ENCODE measurements at regions not wholly inside any gene's neighbourhood (a gene's known extent, or its start where the extent isn't known, plus 50 kb on each side); places are given as distances from the start of the nearest gene placed in this dataset.

DNA sequence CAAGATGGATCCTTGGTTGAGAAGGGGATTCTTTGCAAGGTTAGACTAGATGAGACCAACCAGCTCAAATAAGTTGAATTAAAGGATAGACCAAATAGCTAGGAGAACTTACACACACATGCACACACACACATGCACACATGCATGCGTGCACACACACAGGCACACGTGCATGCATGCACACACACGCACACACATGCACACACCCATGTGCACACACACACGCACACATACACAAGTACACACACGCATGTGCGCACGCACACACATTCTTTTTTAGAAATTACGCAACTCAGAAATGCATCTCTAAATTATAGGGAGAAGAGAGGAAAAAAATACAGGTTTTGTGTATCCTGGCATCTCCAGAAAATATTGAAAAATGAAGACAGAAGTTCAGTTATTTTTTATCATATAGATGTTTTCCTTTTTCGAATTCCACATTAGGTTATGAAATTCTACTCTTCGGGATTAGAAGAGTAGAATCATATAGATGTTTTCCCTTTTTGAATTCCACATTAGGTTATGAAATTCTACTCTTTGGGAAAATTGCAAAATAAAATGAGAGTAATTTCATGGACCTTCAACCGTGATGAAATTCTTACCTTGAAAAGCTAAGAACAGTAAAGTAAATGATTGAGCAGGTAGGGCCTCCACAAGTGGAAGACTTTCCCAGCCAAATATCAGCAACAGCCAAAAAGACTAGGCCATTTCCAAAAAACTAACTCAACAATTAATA, 243.2 kb upstream of the USP25 start:
- no peak for DNase-seq

DNA sequence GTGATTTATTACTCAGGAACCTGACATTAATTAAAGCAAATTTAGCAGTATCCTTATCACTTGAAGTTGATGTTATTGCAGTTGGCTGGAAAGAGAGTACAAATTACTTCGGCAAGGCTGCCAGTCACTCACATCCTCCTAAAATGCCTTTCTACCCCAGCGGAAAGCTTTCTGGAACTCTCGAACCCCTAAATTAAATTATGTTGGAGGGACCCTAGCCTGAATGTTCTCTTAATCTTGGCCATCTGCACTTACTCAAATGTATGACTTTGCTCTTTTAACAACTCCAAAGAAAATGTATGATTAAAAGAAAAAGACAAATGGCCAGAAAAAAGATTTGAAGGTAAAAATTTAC, 242.6 kb upstream of the USP25 start:
- DNase-seq = no peak

DNA sequence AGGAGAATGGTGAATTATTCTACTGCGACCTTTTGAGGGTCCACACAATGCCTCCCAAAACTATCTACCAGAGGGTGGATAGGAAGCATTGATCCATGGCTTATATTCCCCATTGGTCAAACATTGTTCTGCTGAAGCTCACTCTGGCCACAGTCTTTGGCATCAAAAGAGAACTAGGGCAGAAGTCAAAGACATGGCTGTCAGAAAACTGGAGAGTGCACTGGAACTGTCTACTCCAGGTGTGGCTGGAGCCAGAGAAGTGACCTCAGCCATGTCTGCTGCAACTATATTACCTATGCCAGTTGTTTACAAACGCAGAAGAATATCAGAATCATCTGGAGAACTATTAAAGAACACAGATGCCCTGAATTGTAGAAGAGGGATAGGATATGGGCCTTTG, 238.7 kb upstream of the USP25 start:
- no peak for DNase-seq

DNA sequence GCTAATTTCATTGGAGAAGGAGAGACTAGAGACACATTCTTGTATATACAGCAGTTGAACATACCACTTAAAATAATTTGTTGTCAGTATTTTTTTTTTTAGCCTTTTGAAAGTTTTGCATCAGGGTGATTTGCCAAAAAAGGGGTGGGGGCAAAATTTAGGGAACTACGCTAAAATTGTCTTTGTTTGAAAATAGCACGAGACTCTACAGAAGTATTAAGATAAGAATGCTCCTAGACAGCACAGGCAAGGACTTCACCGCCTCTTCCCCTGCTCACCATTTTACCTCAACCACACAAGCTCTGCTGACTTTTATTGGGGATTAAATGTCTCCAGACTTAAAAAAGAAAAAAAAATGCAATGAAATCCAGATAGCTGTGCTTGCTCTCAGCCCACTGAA, 236.1 kb upstream of the USP25 start:
- no peak for DNase-seq

DNA sequence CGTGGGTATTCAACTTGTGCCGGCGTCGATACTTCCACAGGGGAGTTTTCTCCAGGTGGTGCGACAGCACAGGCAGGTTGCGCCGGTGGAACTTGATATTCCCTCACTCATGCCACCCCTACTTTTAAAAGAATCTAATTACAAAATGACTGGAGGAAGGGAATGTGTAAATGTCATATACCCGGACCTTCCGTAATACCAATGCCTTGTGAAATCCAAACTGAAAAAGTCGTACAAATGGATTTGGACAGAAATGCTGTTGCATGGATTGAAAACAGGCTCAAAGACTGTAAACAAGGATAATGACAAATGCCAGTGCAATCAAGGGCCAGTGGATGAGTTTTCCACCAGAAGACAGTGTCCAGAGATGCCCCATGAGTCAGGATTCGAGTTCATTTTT, 235.3 kb upstream of the USP25 start:
- no peak for DNase-seq

DNA sequence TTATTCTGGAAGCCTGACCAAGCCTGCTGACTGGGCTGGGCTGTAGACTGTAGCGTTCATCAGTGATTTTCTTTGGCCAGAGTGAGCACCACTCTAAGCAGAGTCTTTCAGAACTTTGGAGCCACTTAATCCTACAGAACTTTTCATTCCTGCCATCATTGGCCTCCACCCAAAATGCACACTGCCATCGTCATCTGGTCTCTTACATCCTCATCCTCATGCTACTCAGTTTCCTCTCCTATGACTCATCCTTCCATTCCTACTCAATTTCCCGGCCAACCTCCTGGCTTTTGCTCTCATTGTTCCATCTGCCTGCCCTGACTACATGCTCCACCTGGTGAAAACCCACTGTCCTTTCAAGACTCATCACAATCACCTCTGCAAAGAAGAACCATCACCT, 233.8 kb upstream of the USP25 start:
- no peak for DNase-seq

DNA sequence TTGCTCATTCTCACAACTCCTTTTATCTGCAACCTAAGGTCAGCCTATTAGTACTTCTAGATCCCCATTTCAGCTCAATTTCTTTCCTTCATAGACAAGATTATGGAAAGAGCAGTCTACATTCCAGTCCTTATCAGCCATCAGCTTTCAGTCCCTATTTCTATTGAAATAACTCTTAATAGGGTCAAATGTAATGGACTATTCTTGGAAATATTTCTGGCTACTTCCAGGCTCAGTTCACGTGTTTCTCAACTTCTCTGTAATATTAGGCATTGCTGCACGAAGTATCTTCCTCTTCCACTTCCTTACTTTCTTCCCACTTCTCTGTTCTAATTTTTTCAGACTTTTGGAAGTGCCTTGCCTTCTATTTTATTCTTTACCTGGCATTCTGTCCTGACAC, 232.9 kb upstream of the USP25 start:
- DNase-seq = no peak

DNA sequence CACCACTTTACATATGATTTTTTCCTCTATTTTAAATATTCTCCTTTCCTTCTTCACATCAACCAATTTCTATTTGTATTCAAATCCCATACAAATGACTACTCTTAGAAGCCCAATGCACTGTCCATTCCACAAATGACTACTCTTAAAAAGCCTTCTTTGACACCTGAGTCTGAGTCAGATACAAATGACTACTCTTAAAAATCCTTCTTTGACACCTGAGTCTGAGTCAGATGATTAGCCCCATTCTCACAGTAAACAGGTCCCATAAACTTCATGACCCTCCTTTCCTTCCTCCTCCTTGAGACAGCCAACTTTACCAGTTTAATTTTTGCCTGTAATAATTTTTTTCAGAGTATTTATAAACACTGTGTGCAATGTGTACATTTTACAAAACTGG, 231.3 kb upstream of the USP25 start:
- no peak for DNase-seq

DNA sequence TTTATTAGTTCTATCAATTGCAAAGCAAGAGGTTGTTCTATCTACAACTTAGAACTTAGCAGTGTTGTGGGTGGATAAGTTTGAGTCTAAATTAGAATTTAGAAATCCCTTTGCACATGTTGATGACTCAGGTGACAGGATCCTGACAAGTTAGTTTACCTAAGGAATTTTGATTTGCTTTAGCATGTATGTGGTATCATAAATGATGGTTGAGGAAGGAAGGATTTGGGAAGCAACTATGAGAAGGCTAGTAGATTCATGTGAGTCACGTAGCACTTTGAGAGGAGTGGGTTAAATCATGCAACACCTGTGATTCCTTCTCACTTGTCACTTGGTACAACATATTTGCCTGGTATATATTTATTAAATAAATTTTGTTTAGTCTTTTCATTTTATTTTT, 223.7 kb upstream of the USP25 start:
- no peak for DNase-seq

DNA sequence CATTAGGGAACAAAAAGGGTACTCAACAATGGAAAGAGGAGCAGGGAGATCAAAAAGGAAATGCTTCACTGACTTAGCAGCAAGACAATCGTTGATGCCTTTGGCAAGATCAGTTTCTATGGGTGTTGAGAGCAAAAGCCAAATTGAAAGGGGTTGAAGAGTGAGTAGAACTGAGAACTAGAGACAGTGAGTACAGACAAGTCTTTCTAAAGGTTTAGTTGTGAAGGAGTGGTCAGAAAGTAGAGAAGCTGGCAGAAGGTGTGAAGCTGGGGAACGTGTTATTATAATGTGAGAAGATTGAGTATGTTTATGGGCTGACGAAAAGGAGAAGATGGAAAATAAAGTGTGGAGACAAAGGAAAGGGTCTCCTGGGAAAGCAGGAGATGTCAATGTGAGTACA, 221.2 kb upstream of the USP25 start:
- DNase-seq = no peak

DNA sequence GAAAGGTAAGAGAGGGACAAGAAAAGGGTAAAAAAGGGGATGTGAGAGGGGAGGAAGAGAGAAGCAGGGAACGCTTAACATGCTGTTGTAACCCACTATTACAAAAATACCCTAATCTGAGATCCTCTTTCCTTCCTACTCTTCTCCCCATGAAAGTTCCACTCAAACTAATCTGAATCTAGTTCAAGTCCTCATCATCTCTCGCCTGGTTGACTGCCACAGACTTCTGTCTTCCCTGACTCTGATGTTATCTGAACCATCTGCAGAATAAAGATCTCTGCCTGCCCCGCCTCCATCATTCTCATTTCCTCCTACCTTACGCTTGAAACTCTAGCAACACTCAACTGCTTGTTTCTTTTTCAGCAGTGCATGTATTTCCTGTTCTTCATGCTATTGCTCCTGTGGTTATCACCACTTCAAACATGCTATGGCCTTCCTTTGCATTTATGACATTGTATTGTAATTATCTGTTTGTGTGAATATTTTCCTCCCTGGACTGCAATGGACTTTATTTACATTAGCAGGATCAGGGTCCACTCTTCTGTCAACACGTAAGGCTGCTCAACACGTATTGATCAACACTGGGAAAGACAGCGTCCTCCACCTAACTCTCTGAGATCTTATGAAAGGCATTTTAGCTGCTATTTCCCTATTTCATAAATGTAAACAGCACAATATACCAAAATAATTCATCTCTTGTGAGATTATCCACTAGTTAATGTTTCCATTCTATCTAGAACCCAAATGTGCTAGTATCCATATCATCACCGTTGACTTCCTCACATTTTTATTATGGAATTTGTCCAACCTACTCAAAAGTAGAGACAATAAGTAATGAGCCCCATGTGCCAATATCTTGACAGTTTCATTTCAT, 215.5 kb upstream of the USP25 start:
- DNase-seq = peak in 1 of 14 donors; percentile 2

DNA sequence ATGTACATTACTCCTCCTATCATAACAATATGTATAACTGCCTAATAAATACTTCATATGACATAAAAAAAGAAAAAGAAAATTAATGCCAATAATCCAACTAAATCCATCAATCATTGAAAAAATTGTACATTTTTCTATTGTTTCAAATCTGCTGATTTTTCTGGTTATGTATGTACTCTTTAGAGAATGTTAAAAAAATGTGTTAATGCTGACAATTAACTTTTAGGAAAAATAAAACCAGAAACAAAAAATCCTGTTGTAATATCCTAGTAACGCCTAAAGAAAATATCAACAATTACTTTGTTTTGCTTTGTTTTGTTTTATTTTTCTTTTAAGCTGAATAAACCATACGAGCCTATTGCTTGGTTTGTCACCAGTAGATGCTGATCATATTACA, 213.9 kb upstream of the USP25 start:
- no peak for DNase-seq

DNA sequence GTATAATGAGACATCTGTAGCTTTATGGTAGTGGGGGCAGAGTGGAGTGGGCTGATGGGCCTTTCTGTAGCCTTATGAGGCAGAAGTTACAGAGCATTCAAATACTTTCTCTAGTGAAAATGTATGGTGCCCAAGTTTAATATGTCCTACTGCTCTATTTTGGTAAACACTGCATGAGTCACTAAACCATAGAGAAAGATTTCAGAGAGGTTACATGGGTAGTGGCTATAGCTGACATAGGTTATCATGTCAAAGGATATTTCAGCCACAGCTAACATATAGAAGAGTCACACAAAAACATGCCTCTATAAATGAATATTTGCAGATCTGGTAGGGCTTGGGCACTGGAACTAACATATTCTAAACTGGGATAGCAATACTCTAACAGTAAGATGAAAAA, 212.4 kb upstream of the USP25 start:
- DNase-seq = no peak

DNA sequence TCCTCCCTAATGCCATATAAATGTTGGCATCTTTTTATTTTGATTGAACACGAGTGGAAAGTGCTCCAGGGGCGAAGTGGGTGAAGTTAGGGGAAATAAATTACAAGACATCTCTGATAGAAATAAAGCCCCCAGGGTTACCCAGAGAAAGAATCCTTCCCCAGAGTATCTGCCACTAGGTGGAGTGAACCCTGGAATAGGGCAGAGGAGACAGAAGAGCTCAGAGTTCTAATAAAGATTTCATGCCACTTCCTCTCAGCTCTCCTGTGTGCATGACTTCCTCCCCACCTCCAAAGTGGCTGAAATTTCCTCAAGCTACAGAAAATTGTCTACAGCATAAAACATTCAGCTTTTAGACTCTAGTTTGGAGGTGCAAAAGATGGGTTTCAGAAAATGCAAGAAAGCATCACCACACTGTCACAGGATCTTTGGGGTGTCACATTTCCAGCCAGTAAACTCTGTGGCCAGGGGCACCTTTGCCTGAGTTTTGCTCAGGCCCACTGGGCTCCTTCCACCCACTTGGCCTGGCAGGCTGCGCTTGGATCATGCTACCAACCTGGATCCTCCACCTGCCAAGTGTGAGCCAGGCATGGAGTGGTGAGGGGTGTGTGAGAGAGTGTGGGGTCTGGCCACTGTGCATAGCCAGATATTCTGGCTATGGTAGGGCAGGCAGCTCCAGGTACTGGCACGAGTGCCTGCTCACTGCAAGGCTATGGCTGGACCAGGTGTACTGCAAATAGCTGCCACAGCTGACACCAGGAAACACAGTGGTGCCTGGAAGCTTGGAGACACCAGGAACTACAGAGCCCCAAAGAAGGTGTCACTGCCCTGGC, 208.8 kb upstream of the USP25 start:
- DNase-seq = no peak

DNA sequence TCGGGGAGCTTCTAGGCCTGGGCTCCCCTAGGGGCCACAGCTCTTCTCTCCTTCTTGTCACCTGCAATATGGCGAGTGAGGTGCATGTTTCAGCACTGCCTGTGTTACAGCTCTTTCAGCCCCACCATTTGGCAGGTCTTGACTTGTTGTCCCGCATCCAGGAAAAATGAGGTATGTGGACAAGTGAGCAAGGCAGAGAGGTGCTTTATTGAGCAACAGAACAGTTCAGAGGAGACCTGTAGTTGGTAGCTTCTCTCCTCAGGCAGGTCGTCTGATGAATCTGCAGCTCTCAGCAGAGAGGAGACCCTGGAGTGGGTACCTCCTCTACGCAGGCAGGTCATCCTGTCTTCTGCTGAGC, 208.2 kb upstream of the USP25 start:
- DNase-seq = no peak

DNA sequence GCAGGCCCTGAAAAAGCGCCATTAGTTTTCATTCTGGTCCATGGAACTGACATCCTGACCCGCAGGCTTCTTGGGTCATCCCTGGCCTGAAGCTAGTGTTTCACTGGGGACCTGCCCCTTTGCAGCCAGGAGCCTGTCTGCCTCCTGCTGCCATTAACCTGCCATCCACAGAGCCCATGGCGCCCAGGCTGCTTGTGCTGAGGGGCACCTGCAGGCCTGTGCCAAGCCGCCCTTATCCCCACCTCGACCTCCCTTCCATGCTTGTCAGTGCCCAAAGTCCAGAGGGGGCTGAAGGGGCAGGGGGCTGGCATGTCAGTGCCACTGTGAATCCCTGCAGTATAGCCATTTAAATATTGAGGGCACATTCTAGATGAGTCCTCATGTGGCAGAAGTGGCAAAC, 207.6 kb upstream of the USP25 start:
- DNase-seq = no peak

DNA sequence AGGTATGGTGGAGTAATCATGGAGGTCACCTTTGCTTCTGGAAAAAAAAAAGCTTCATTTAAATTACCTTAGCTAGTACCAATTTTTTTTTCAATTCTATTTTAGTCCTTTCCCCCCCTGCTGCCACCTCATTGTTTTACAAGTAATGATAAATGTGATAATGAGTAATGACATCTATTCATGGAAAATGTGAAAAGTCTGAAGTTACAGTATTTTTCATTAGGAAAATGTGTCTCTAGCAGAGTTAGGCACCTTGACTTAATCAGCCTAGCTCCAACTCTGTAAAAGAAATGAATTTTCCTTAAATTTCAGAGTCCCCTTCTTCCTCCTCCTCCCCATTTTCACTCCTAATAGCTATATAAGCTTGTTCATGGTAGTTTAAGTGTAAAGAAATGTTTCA, 204.9 kb upstream of the USP25 start:
- no peak for DNase-seq

DNA sequence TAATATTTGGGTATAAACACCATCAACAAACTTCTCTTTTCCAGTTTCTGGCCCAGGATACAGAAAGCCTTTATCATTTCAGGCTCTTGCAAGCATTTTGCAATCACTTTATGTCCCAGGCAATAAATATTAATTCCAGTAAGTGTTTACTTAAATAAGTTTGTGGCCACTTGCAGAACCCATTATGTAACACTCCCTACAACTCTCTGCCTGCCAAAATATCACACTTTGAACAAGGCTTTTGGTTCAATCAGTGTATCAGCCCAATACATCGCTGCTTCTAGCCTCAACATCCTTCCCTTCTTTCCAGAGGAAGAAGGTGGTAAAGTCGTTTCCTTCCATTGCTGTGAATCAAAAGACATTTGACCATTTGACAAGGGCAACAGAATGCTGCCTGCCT, 203.0 kb upstream of the USP25 start:
- DNase-seq = no peak

DNA sequence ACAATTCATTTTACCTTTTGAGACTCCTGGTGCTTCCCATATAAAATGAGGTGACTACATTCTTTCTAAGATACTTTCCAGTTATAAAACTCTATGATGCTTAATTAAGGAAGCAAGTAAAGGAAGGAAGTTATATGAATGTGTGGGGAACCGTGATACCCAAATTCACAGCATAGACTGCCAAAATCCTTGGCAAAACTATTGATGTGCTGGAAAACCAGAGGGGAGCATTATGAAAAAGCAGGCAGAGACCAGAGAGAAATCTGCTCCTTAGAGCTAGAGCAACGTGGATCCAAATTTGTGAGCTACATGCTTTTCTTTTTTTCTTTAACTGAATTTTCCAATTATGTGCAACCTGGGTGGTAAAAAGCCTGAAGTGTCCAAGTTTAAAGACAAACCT, 201.4 kb upstream of the USP25 start:
- no peak for DNase-seq

DNA sequence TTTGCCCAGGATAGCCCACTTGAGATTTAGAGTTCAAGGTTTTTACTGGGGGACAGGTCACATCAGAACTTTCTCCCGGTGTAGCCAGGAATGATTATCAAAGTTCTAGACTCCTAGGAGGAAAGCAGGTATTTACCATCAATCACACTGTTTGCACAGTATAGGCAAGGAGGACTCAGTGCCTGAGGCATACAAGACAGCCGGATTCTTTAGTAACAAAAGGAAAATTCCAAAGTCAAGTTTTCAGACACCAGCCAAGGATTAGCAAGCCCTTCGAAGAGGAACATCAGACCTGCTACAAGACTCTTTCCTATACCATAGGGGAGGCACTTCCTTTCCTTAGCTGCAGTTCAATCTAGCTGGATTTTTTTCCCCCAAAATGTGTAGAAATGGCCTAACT, 197.8 kb upstream of the USP25 start:
- no peak for DNase-seq

DNA sequence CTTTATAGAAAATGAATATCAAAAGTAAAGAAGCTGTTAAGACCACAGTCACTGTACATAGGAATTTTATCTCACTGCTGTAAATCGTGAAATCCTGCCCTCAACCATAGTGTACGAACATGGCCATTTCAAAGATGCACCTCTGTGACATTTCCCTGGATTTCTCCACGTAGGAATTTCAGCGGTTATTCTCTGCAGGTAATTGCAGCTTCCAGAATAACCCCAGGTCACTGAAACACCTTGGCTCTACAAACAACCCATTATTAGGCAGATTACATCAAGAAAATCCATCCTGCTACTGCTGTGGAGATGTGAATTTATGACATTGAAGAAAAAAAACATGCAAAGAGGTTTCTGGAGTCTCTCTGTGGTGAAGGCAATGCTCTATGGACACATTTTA, 196.2 kb upstream of the USP25 start:
- no peak for DNase-seq

DNA sequence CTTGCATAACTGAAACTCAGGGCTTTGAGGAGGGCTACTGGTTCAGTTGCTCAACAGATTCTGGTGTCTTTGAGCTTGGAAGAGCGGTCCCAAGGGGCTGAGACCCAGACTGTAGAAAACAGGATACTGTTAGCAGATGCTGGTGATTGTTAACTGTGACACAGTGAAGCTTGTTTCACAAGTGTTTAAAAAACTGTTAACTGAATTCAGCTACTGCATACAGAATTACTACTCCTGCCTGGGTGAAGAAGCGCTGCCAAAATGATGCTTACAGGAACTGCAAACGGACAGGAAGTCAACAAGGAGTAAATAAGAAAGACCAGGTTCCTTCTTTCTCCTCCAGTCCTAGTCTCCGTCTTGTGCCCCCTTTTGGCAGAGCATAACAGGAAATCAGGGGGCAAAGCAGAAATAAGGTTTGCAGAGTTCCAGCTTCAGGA, 195.3 kb upstream of the USP25 start:
- no peak for DNase-seq

DNA sequence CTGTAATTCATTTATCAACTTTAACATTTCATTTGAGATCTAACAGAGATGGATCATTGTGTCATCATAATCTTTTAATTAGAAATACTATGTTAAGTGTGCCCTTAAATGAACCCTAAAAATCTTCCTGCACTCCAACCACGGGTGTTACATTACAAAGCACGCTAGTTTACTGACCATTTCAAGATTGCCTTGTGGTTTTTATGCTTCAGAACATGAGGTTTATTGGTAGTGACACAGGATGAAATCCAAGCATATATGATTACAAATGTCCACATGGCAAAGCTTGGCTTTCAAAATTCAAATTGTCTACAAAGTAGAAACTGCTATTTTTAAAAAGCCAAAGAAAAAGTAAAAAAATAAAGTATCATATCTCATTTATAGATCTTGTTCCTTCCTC, 190.4 kb upstream of the USP25 start:
- no peak for DNase-seq

DNA sequence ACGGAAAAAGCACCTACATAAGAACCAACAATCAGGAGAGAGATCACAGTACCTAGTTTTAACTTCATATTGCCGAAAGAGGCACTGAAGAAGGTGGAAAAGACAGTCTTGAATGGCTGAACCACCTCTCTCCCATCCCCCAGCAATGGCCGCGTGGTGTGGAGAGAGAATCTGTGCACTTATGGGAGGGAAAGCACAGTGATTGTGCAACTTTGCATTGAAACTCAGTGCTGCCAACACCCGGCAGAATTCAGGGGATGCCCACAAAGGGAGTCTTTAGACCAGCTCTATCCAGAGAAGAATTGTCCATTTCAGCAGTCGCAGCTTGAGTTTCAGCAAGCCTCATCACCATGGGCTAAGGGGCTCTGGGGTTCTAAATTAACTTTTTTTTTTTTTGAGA, 186.3 kb upstream of the USP25 start:
- no peak for DNase-seq
